Gastroesophageal sphincter (tissue), 4 donors: ENCODE measurements at regions not wholly inside any gene's neighbourhood (a gene's known extent, or its start where the extent isn't known, plus 50 kb on each side); places are given as distances from the start of the nearest gene placed in this dataset.

Experiments used
- ATAC-seq: fragments of 150-250 bp; one replicate; pipeline ENCODE4 v1.9.1; 2016; ENCODE audit warnings: mild to moderate bottlenecking, moderate library complexity
- H3K27ac ChIP-seq, 4 donors: fragments of 200-600 bp; sonication (generic) in 3 of 4; 1 replicate in 3 of 4; 2 replicates in 1 of 4; pipeline ENCODE4 v1.5.1; 2016 to 2019
- H3K27me3 ChIP-seq: fragments of 200-600 bp; sonication (generic); one replicate; pipeline ENCODE4 v1.5.1; 2019
- H3K36me3 ChIP-seq, 2 donors: fragments of 200-600 bp; sonication (generic); one replicate each; pipeline ENCODE4 v1.5.1; 2019; ENCODE audit warnings: control low read depth in 1 of 2
- H3K4me1 ChIP-seq, 3 donors: fragments of 200-600 bp; sonication (generic); 1 replicate in 2 of 3; 2 replicates in 1 of 3; pipeline ENCODE4 v1.5.1; 2016 to 2019; ENCODE audit warnings: control low read depth in 2 of 3
- H3K4me3 ChIP-seq, 2 donors: fragments of 200-600 bp; sonication (generic); one replicate each; pipeline ENCODE4 v1.5.1; 2019; ENCODE audit warnings: mild to moderate bottlenecking in 1 of 2, moderate library complexity in 1 of 2
- H3K9me3 ChIP-seq, 3 donors: fragments of 200-600 bp; sonication (generic); one replicate each; pipeline ENCODE4 v1.5.1; 2017 to 2019; ENCODE audit warnings: control low read depth in 2 of 3
- CTCF ChIP-seq, 4 experiments: fragments of 200-600 bp in 2 of 4; fragments of 450-650 bp in 2 of 4; sonication (generic) in 1 of 4; IDR thresholded peaks; one replicate each; pipeline ENCODE4 v1.5.1; 2017 to 2019; ENCODE audit warnings: antibody characterized with exemption in 4 of 4, mild to moderate bottlenecking in 2 of 4, moderate library complexity in 2 of 4
- EP300 ChIP-seq: sonication (generic); formaldehyde crosslinking; IDR thresholded peaks from one replicate; pipeline ENCODE4 v1.6.1; 2017; ENCODE audit warnings: antibody characterized with exemption, mild to moderate bottlenecking
- POLR2A ChIP-seq, 2 donors: fragments of 450-650 bp; IDR thresholded peaks; one replicate each; pipeline ENCODE4 v1.6.1; 2017; ENCODE audit warnings: antibody characterized with exemption in 2 of 2, mild to moderate bottlenecking in 2 of 2, moderate library complexity in 1 of 2
- POLR2AphosphoS5 ChIP-seq: sonication (generic); formaldehyde crosslinking; IDR thresholded peaks from one replicate; pipeline ENCODE4 v1.6.1; 2017; ENCODE audit warnings: antibody characterized with exemption
- WGBS, 2 donors: methylation state at CpG; one replicate each; pipeline ENCODE4 v1.1.5; 2018; ENCODE audit warnings: low coverage in 1 of 2; 5-methylcytosine and 5-hydroxymethylcytosine counted together

- no peak overlapping the region for H3K4me3 ChIP-seq
- no peaks in the 10 kb centered on the region for H3K4me1 ChIP-seq
- TF ChIP-seq POLR2AphosphoS5 (no peak), POLR2A (IDR thresholded peaks at IDR 0.05) (no peak), EP300 (no peak), CTCF (IDR thresholded peaks at IDR 0.05) (no peak)
- no peak overlapping the region for H3K27ac ChIP-seq
- no peaks in the 10 kb centered on the region for H3K36me3 ChIP-seq
- H3K9me3 ChIP-seq: peaks cover 0 to 3% (median 0%) of the 10 kb centered on the region in 3 donors
- peaks cover 28% of the 10 kb centered on the region for H3K27me3 ChIP-seq
- no peak for ATAC-seq
- 42% methylated on average over 4 to 5 of the region's 7 CpGs for WGBS, 2 donors
Measured at GRCh38 chr22:47779474-47779873, 1017.0 kb downstream of the TBC1D22A start.

GRCh38 chr22:47778160-47778658 is 1015.8 kb downstream of the TBC1D22A start:
- no peaks in the 10 kb centered on the region for H3K4me1 ChIP-seq
- ATAC-seq: no peak
- H3K27ac ChIP-seq: no peak overlapping the region
- peaks cover 17% of the 10 kb centered on the region for H3K27me3 ChIP-seq
- no peak overlapping the region for H3K4me3 ChIP-seq
- no peak for TF ChIP-seq EP300
- TF ChIP-seq POLR2AphosphoS5: no peak
- no peak for TF ChIP-seq POLR2A (IDR thresholded peaks at IDR 0.05)
- no peak for TF ChIP-seq CTCF (IDR thresholded peaks at IDR 0.05)
- WGBS, 2 donors: 75% methylated on average over 4 of the region's 13 CpGs; no CpG with 5 or more reads in 1 of the 2 donors
- no peaks in the 10 kb centered on the region for H3K9me3 ChIP-seq
- no peaks in the 10 kb centered on the region for H3K36me3 ChIP-seq

GRCh38 chr22:47777426-47777825 is 1015.0 kb downstream of the TBC1D22A start:
- Histone ChIP-seq H3K27ac (no peak overlapping the region), H3K4me3 (no peak overlapping the region), H3K27me3 (peaks cover 10% of the 10 kb centered on the region), H3K9me3 (no peaks in the 10 kb centered on the region), H3K36me3 (no peaks in the 10 kb centered on the region), H3K4me1 (no peaks in the 10 kb centered on the region)
- TF ChIP-seq POLR2AphosphoS5 (no peak), EP300 (no peak), CTCF (IDR thresholded peaks at IDR 0.05) (no peak), POLR2A (IDR thresholded peaks at IDR 0.05) (no peak)
- ATAC-seq: no peak
- no CpG with 5 or more reads among the region's 1 CpG for WGBS, 2 donors

- H3K27me3 ChIP-seq: peaks cover 4% of the 10 kb centered on the region
- H3K9me3 ChIP-seq: peaks cover 0 to 4% (median 0%) of the 10 kb centered on the region in 3 donors
- ATAC-seq: no peak
- no peak overlapping the region for H3K27ac ChIP-seq
- WGBS, 2 donors: 46 to 56% methylated on average over 7 to 8 of the region's 10 CpGs
- TF ChIP-seq CTCF (IDR thresholded peaks at IDR 0.05) (no peak), POLR2A (IDR thresholded peaks at IDR 0.05) (no peak), EP300 (no peak), POLR2AphosphoS5 (no peak)
- no peak overlapping the region for H3K4me3 ChIP-seq
- H3K36me3 ChIP-seq: no peaks in the 10 kb centered on the region
- no peaks in the 10 kb centered on the region for H3K4me1 ChIP-seq
Measured at GRCh38 chr22:47776329-47776728, 1013.9 kb downstream of the TBC1D22A start.

- Histone ChIP-seq H3K36me3 (no peaks in the 10 kb centered on the region), H3K27ac (no peak overlapping the region), H3K4me3 (no peak overlapping the region), H3K9me3 (peaks cover 0 to 6% (median 0%) of the 10 kb centered on the region in 3 donors), H3K4me1 (no peaks in the 10 kb centered on the region), H3K27me3 (peaks cover 4% of the 10 kb centered on the region)
- WGBS, 2 donors: 24 to 52% methylated on average over 4 of the region's 4 CpGs
- no peak for ATAC-seq
- no peak for TF ChIP-seq POLR2A (IDR thresholded peaks at IDR 0.05)
- TF ChIP-seq CTCF (IDR thresholded peaks at IDR 0.05): no peak
- no peak for TF ChIP-seq EP300
- TF ChIP-seq POLR2AphosphoS5: no peak
Measured at GRCh38 chr22:47775686-47776085, 1013.2 kb downstream of the TBC1D22A start.
